PC-3 (cell line): ENCODE measurements at regions not wholly inside any gene's neighbourhood (a gene's known extent, or its start where the extent isn't known, plus 50 kb on each side); places are given as distances from the start of the nearest gene placed in this dataset.
A peak's percentile ranks its signal among the peaks of the same experiment; 100 is the strongest.

Source experiments
- ATAC-seq: fragments of 200-7000 bp; cut with Tn5 transposase; 2 replicates; pipeline ENCODE4 v1.9.1; 2020; ENCODE audit warnings: mild to moderate bottlenecking, moderate library complexity
- BruUV-seq: library from RNA; stranded (reverse); fragments of 400-500 nt; replicated peaks from 2 replicates; lab custom pipeline; 2021; lab: Mats Ljungman, UMichigan
- CTCF ChIA-PET: fragments of 300-600 bp; sonication (Branson Sonifier 250); formaldehyde crosslinking; loops from one replicate; lab custom pipeline; 2022; ENCODE audit warnings: antibody characterized with exemption; lab: Charles Lee
- POLR2A ChIA-PET: fragments of 300-600 bp; sonication (Branson Sonifier 250); formaldehyde crosslinking; loops from one replicate; lab custom pipeline; 2022; ENCODE audit warnings: antibody characterized with exemption; ENCODE audit not compliant: unreplicated experiment; lab: Charles Lee
- DNase-seq: peaks from one replicate; pipeline ENCODE4 v3.0.0-alpha.2; 2015
- H2AFZ ChIP-seq: fragments of 300-600 bp; sonication (generic); 2 replicates; pipeline ENCODE4 v1.6.0; 2016; ENCODE audit warnings: antibody characterized with exemption, low read length
- H3F3A ChIP-seq: fragments of 300-600 bp; sonication (generic); one replicate; pipeline ENCODE4 v1.6.0; 2017; ENCODE audit warnings: antibody characterized with exemption, low read length, control low read depth, mild to moderate bottlenecking; ENCODE audit not compliant: unreplicated experiment
- H3K27ac ChIP-seq: fragments of 300-600 bp; sonication (generic); 2 replicates; pipeline ENCODE4 v1.5.1; 2016; ENCODE audit warnings: mild to moderate bottlenecking, low read length
- H3K27me3 ChIP-seq: fragments of 300-600 bp; sonication (generic); 2 replicates; pipeline ENCODE4 v1.6.1; 2016; ENCODE audit warnings: low read length, mixed read lengths
- H3K36me3 ChIP-seq: fragments of 300-600 bp; sonication (generic); 2 replicates; pipeline ENCODE4 v1.6.1; 2016; ENCODE audit warnings: low read depth, mixed run types, low read length, mixed read lengths
- H3K4me1 ChIP-seq: fragments of 300-600 bp; sonication (generic); 2 replicates; pipeline ENCODE4 v1.5.1; 2016; ENCODE audit warnings: low read length; ENCODE audit not compliant: insufficient read depth
- H3K4me2 ChIP-seq: fragments of 300-600 bp; sonication (generic); 2 replicates; pipeline ENCODE4 v1.6.0; 2016; ENCODE audit warnings: low read length
- H3K4me3 ChIP-seq: fragments of 300-600 bp; sonication (generic); 2 replicates; pipeline ENCODE4 v1.5.1; 2016; ENCODE audit warnings: mild to moderate bottlenecking, low read length, mixed read lengths
- H3K79me2 ChIP-seq: fragments of 300-600 bp; sonication (generic); 2 replicates; pipeline ENCODE4 v1.6.1; 2017; ENCODE audit warnings: low read length, mixed read lengths
- H3K9ac ChIP-seq: fragments of 300-600 bp; sonication (generic); 2 replicates; pipeline ENCODE4 v1.6.0; 2016; ENCODE audit warnings: mild to moderate bottlenecking, low read length
- H3K9me2 ChIP-seq: fragments of 300-600 bp; sonication (generic); replicated peaks from 2 replicates; pipeline ENCODE4 v1.6.1; 2016; ENCODE audit warnings: mixed run types, low read length, mixed read lengths
- H3K9me3 ChIP-seq: fragments of 300-600 bp; sonication (generic); 2 replicates; pipeline ENCODE4 v1.6.1; 2016; ENCODE audit warnings: low read length, mixed read lengths
- H4K20me1 ChIP-seq: fragments of 300-600 bp; sonication (generic); 2 replicates; pipeline ENCODE4 v1.6.1; 2016; ENCODE audit warnings: low read length, mixed read lengths
- CTCF ChIP-seq: fragments of 300-600 bp; sonication (generic); conservative IDR thresholded peaks from 2 replicates; pipeline ENCODE4 v1.5.1; 2017; ENCODE audit warnings: antibody characterized with exemption, low read depth, mild to moderate bottlenecking, low read length
- EZH2 ChIP-seq: fragments of 300-600 bp; sonication (generic); IDR thresholded peaks from one replicate; pipeline ENCODE4 v1.6.1; 2017; ENCODE audit warnings: antibody characterized with exemption, mild to moderate bottlenecking, low read length; ENCODE audit not compliant: unreplicated experiment
- EZH2phosphoT487 ChIP-seq: fragments of 300-600 bp; sonication (generic); IDR thresholded peaks from 2 replicates; pipeline ENCODE4 v1.6.1; 2018; ENCODE audit warnings: mild to moderate bottlenecking, antibody characterized with exemption, low read length, borderline replicate concordance
- intact Hi-C: fragments of 100-400 bp; cut with micrococcal nuclease; formaldehyde crosslinking; loops from 2 replicates; pipeline ENCODE4 v1.9.0; 2023

GRCh38 chr5:29262339-29263123 lies 1931.0 kb upstream of the CDH6 start:
- Histone ChIP-seq H3F3A (no peaks in the 10 kb centered on the region), H3K4me2 (no peak overlapping the region), H3K36me3 (no peaks in the 10 kb centered on the region), H3K4me3 (no peak overlapping the region), H2AFZ (no peak overlapping the region), H3K9ac (no peak overlapping the region), H3K9me3 (no peaks in the 10 kb centered on the region), H3K27ac (no peak overlapping the region), H3K27me3 (no peaks in the 10 kb centered on the region), H3K9me2 (no peaks in the 10 kb centered on the region), H4K20me1 (no peaks in the 10 kb centered on the region), H3K4me1 (0 out of 2 replicates have a peak, but pooled peaks cover 4% of the 10 kb centered on the region), H3K79me2 (no peaks in the 10 kb centered on the region)
- POLR2A ChIA-PET, result no interaction called here
- no TSS peak for BruUV-seq
- peak; percentile 6 for DNase-seq
- CTCF ChIA-PET, result interaction anchor here (0.5 kb wide), 1 partner anchor 104 kb away, joined by 9 read pairs; no protein-coding TSS in a partner anchor
- TF ChIP-seq CTCF, result no peak
- TF ChIP-seq EZH2, result no peak
- TF ChIP-seq EZH2phosphoT487, result no peak
- intact Hi-C loops, result no loop called here
- ATAC-seq, result no peak

- Histone ChIP-seq H3K4me3 (no peak overlapping the region), H3K79me2 (no peaks in the 10 kb centered on the region), H3K27ac (no peak overlapping the region), H3K4me2 (no peak overlapping the region), H3K4me1 (0 out of 2 replicates have a peak, but pooled peaks cover 4% of the 10 kb centered on the region), H3K27me3 (no peaks in the 10 kb centered on the region), H2AFZ (no peak overlapping the region), H3K9me3 (no peaks in the 10 kb centered on the region), H4K20me1 (no peaks in the 10 kb centered on the region), H3K36me3 (no peaks in the 10 kb centered on the region), H3K9ac (no peak overlapping the region), H3F3A (no peaks in the 10 kb centered on the region), H3K9me2 (no peaks in the 10 kb centered on the region)
- DNase-seq, result no peak
- BruUV-seq, result no TSS peak
- ATAC-seq, result no peak
- POLR2A ChIA-PET, result no interaction called here
- CTCF ChIA-PET, result no interaction called here
- intact Hi-C loops, result no loop called here
- TF ChIP-seq EZH2 (no peak), EZH2phosphoT487 (no peak), CTCF (no peak)
Measured at GRCh38 chr5:29261213-29261612, 1932.3 kb upstream of the CDH6 start.

- no TSS peak for BruUV-seq
- H3K27ac ChIP-seq, result no peak overlapping the region
- no peaks in the 10 kb centered on the region for H4K20me1 ChIP-seq
- ChIA-PET CTCF (no interaction called here), POLR2A (no interaction called here)
- no peaks in the 10 kb centered on the region for H3K9me2 ChIP-seq
- H3K4me1 ChIP-seq, result no peaks in the 10 kb centered on the region
- no peaks in the 10 kb centered on the region for H3K27me3 ChIP-seq
- H3F3A ChIP-seq, result no peaks in the 10 kb centered on the region
- no peak for ATAC-seq
- TF ChIP-seq CTCF (peak; percentile 36; the same call in 1 of the 2 replicates), EZH2phosphoT487 (no peak)
- no peaks in the 10 kb centered on the region for H3K9me3 ChIP-seq
- no peak overlapping the region for H3K9ac ChIP-seq
- no peaks in the 10 kb centered on the region for H3K36me3 ChIP-seq
- H3K79me2 ChIP-seq, result no peaks in the 10 kb centered on the region
- no peak for DNase-seq
- H3K4me3 ChIP-seq, result no peak overlapping the region
- H2AFZ ChIP-seq, result no peak overlapping the region
- intact Hi-C loops, result no loop called here
- no peak overlapping the region for H3K4me2 ChIP-seq
Measured at GRCh38 chr5:29252390-29252789, 1941.1 kb upstream of the CDH6 start.
